ENCODE measurements at regions not wholly inside any gene's neighbourhood (a gene's known extent, or its start where the extent isn't known, plus 50 kb on each side); places are given as distances from the start of the nearest gene placed in this dataset.

DNA sequence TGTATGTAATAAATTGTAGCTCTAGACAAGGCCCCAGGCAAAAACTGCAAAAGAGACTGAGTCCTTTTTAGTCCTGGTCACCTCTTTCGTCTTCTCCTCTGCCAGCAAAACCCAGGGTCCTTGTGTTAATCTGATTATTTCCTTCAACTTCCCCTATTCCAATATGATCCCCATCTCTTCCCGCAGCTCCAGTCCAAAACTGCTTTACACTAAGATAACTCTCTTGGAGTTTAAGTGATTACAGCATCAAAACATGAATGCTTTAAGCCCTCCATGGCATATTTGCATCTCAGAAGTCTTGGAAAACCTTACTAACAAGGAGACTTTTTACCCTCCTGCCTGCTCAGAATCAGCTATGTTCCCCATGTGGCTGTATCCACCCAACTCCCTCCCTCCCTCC is 59.3 kb downstream of the MAGEA1 start:
- intact Hi-C loops (cut with DNase I; ENCODE audit: low total_unique reads), result no loop called here
- Histone ChIP-seq H3K9me3 (no peaks in the 10 kb centered on the region), H3K36me3 (no peaks in the 10 kb centered on the region), H3K27me3 (peaks cover 0 to 56% of the 10 kb centered on the region in 2 donors), H3K4me3 (no peak overlapping the region), H3K4me1 (no peaks in the 10 kb centered on the region), H3K27ac (no peak overlapping the region)
- DNase-seq (ENCODE audit: low spot score in 2 of 2), result no peak
- TF ChIP-seq, protein P1, sequence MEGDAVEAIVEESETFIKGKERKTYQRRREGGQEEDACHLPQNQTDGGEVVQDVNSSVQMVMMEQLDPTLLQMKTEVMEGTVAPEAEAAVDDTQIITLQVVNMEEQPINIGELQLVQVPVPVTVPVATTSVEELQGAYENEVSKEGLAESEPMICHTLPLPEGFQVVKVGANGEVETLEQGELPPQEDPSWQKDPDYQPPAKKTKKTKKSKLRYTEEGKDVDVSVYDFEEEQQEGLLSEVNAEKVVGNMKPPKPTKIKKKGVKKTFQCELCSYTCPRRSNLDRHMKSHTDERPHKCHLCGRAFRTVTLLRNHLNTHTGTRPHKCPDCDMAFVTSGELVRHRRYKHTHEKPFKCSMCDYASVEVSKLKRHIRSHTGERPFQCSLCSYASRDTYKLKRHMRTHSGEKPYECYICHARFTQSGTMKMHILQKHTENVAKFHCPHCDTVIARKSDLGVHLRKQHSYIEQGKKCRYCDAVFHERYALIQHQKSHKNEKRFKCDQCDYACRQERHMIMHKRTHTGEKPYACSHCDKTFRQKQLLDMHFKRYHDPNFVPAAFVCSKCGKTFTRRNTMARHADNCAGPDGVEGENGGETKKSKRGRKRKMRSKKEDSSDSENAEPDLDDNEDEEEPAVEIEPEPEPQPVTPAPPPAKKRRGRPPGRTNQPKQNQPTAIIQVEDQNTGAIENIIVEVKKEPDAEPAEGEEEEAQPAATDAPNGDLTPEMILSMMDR (IDR thresholded peaks at IDR 0.05), result no peak
- TF ChIP-seq POLR2AphosphoS5 (IDR thresholded peaks at IDR 0.05) (no peak), POLR2A (IDR thresholded peaks at IDR 0.05) (no peak)

All from breast epithelium (tissue), 4 donors.